Lower leg skin (tissue), 3 donors: ENCODE measurements at regions not wholly inside any gene's neighbourhood (a gene's known extent, or its start where the extent isn't known, plus 50 kb on each side); places are given as distances from the start of the nearest gene placed in this dataset.

Experiments
- POLR2A ChIP-seq, 2 donors: fragments of 450-650 bp; IDR thresholded peaks; one replicate each; pipeline ENCODE4 v1.6.1; 2016 to 2017; ENCODE audit warnings: antibody characterized with exemption in 2 of 2, mild to moderate bottlenecking in 1 of 2, moderate library complexity in 1 of 2
- TF ChIP-seq, protein P1 (sequence below), 3 donors: fragments of 450-650 bp; IDR thresholded peaks; one replicate each; pipeline ENCODE4 v1.5.1; 2016; ENCODE audit warnings: antibody characterized with exemption in 3 of 3, mild to moderate bottlenecking in 3 of 3, moderate library complexity in 2 of 3

DNA sequence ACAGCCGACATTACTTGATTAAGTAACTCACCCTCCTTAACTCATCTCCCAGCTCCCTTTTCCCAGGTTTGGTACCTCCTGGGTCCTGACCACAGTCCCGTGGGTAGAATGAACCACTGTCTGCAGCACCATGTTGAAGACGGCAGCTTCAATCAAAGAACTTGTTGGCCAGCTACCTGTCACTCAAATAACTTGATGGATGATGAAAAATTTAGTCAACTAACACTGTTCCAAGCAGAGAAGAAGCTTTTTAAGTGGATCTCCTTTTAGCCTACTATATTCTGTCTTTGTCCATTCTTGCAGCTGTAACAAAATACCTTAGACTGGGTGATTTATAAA lies 138.4 kb upstream of the F3 start:
- TF ChIP-seq, protein P1, sequence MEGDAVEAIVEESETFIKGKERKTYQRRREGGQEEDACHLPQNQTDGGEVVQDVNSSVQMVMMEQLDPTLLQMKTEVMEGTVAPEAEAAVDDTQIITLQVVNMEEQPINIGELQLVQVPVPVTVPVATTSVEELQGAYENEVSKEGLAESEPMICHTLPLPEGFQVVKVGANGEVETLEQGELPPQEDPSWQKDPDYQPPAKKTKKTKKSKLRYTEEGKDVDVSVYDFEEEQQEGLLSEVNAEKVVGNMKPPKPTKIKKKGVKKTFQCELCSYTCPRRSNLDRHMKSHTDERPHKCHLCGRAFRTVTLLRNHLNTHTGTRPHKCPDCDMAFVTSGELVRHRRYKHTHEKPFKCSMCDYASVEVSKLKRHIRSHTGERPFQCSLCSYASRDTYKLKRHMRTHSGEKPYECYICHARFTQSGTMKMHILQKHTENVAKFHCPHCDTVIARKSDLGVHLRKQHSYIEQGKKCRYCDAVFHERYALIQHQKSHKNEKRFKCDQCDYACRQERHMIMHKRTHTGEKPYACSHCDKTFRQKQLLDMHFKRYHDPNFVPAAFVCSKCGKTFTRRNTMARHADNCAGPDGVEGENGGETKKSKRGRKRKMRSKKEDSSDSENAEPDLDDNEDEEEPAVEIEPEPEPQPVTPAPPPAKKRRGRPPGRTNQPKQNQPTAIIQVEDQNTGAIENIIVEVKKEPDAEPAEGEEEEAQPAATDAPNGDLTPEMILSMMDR (IDR thresholded peaks at IDR 0.05) = no peak
- TF ChIP-seq POLR2A (IDR thresholded peaks at IDR 0.05) = no peak
